ENCODE measurements at regions not wholly inside any gene's neighbourhood (a gene's known extent, or its start where the extent isn't known, plus 50 kb on each side); places are given as distances from the start of the nearest gene placed in this dataset.

DNA sequence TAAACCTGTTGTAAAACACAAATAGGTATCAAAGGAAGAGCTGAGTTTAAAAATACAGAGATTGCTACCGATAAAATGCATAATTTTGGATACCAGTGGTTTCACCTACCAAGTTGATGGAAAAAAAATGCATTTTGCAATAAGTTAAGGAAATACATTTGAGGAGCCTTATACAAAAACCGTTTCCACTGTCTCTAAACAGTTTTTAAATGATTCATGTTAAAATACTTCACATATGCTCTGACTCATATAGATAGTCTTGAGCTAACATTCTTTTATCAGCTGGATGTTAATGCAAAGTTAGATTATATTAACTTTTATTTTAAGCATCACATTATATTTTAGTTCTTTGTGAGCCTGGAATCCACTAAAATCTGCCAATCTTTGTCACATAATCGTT is 50.6 kb upstream of the ANKRD17 start:
- DNase-seq (no peak), ATAC-seq (no peak)
- Histone ChIP-seq H3K9me3 (no peaks in the 10 kb centered on the region), H3K27ac (no peak overlapping the region), H3K27me3 (no peaks in the 10 kb centered on the region), H3K36me3 (no peaks in the 10 kb centered on the region), H3K4me1 (no peaks in the 10 kb centered on the region), H3K4me3 (no peak overlapping the region)
- TF ChIP-seq POLR2A (IDR thresholded peaks at IDR 0.05), result no peak
- TF ChIP-seq, protein P1, sequence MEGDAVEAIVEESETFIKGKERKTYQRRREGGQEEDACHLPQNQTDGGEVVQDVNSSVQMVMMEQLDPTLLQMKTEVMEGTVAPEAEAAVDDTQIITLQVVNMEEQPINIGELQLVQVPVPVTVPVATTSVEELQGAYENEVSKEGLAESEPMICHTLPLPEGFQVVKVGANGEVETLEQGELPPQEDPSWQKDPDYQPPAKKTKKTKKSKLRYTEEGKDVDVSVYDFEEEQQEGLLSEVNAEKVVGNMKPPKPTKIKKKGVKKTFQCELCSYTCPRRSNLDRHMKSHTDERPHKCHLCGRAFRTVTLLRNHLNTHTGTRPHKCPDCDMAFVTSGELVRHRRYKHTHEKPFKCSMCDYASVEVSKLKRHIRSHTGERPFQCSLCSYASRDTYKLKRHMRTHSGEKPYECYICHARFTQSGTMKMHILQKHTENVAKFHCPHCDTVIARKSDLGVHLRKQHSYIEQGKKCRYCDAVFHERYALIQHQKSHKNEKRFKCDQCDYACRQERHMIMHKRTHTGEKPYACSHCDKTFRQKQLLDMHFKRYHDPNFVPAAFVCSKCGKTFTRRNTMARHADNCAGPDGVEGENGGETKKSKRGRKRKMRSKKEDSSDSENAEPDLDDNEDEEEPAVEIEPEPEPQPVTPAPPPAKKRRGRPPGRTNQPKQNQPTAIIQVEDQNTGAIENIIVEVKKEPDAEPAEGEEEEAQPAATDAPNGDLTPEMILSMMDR (IDR thresholded peaks at IDR 0.05), result no peak
- 58% methylated on average over 3 of the region's 3 CpGs for WGBS (ENCODE audit: insufficient coverage, low coverage, low lambda C conversion rate, missing lambda C conversion rate)
- intact Hi-C loops (cut with DNase I), result no loop called here

All from right lobe of liver (tissue), 6 donors.